Esophagus squamous epithelium (tissue), 4 donors: ENCODE measurements at regions not wholly inside any gene's neighbourhood (a gene's known extent, or its start where the extent isn't known, plus 50 kb on each side); places are given as distances from the start of the nearest gene placed in this dataset.
"Not testable (repeated sequence)": the region's sequence is repeated elsewhere in the genome, so short reads cannot be mapped to it uniquely, and the experiment has no call there.

Source experiments
- POLR2A ChIP-seq, 4 donors: fragments of 450-650 bp; IDR thresholded peaks; one replicate each; pipeline ENCODE4 v1.6.1; 2017; ENCODE audit warnings: antibody characterized with exemption in 4 of 4, mild to moderate bottlenecking in 4 of 4, moderate library complexity in 3 of 4
- TF ChIP-seq, protein P1 (sequence below), 6 experiments: fragments of 450-650 bp in 4 of 6; fragments of 200-600 bp in 2 of 6; sonication (generic) in 2 of 6; IDR thresholded peaks; one replicate each; pipeline ENCODE4 v1.5.1; 2016 to 2019; ENCODE audit warnings: antibody characterized with exemption in 6 of 6, mild to moderate bottlenecking in 4 of 6, moderate library complexity in 4 of 6

DNA sequence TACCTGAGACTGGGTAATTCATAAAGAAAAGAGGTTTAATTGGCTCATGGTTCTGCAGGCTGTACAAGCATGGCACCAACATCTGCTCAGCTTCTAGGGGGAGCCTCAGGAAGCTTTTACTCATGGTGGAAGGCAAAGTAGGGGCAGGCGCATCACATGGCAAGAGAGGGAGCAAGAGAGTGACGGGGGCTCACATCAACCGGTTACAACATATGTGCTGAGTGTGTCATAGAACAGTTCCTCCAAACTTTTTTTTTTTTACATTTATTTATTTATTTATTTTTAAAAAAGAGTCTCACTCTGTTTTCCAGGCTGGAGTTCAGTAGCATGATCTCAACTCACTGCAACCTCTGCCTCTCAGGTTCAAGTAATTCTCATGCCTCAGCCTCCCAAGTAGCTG, 143.8 kb downstream of the SMIM20 start:
- TF ChIP-seq, protein P1, sequence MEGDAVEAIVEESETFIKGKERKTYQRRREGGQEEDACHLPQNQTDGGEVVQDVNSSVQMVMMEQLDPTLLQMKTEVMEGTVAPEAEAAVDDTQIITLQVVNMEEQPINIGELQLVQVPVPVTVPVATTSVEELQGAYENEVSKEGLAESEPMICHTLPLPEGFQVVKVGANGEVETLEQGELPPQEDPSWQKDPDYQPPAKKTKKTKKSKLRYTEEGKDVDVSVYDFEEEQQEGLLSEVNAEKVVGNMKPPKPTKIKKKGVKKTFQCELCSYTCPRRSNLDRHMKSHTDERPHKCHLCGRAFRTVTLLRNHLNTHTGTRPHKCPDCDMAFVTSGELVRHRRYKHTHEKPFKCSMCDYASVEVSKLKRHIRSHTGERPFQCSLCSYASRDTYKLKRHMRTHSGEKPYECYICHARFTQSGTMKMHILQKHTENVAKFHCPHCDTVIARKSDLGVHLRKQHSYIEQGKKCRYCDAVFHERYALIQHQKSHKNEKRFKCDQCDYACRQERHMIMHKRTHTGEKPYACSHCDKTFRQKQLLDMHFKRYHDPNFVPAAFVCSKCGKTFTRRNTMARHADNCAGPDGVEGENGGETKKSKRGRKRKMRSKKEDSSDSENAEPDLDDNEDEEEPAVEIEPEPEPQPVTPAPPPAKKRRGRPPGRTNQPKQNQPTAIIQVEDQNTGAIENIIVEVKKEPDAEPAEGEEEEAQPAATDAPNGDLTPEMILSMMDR (IDR thresholded peaks at IDR 0.05) = not testable (repeated sequence)
- TF ChIP-seq POLR2A (IDR thresholded peaks at IDR 0.05) = not testable (repeated sequence)
